ENCODE measurements at regions not wholly inside any gene's neighbourhood (a gene's known extent, or its start where the extent isn't known, plus 50 kb on each side); places are given as distances from the start of the nearest gene placed in this dataset.
A peak's percentile ranks its signal among the peaks of the same experiment; 100 is the strongest.
"Not testable (repeated sequence)": the region's sequence is repeated elsewhere in the genome, so short reads cannot be mapped to it uniquely, and the experiment has no call there.

DNA sequence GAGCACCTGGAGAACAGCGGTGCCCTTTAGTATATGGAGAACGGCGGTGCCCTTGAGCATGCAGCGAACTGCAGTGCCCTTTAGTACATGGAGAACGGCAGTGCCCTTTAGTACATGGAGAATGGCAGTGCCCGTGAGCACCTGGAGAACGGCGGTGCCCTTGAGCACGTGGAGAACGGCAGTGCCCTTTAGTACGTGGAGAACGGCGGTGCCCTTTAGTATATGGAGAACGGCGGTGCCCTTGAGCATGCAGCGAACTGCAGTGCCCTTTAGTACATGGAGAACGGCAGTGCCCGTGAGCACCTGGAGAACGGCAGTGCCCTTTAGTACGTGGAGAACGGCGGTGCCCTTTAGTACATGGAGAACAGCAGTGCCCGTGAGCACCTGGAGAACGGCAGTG lies 151.8 kb downstream of the DLL1 start:
- not testable (repeated sequence) for H3K27ac ChIP-seq; DNase-seq (ENCODE audit: low read depth, low spot score)

DNA sequence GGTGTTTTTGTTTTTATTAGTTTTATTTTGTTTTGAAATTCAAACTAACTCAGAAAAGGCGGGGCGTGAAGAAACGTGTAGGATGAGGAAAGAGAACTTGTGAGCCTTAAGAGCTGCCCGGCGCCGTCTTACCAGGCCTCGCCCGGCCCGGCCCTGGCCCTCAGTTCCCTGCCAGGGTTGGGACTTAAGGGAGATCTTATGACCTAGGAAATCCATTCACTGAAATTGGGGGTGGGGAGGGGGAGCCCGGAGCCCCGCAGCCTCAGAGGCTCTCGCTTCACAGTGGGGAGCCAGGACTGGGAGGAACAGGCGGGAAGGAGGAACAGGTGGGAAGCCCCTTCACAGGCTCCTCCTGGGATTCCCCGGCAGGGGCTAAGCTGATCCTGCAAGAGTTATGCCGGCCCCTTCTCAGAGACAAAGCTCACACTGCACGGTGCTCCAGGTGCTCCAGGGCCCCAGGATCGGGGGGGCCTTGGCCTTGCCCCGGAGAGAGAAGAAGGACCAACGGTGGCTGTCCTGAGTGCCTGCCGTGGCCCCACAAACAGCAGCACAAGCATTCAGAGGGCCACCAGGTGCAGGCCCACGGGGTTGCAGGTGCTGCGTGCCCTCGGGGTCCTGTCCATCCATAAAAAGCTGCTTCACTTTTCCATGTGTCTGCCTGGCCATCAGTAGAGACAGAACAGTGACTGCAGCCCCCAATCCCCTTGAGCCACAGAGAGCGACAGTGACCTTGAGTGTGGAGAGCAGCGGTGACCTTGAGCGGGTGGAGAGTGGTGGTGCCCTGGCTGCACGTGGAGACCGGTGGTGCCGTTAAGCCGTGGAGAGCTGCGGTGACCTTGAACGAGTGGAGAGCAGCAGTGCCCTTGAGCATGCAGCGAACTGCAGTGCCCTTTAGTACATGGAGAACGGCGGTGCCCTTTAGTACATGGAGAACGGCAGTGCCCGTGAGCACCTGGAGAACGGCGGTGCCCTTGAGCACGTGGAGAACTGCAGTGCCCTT lies 152.7 kb downstream of the DLL1 start:
- DNase-seq (ENCODE audit: low read depth, low spot score): no peak
- H3K27ac ChIP-seq: no peak overlapping the region

DNA sequence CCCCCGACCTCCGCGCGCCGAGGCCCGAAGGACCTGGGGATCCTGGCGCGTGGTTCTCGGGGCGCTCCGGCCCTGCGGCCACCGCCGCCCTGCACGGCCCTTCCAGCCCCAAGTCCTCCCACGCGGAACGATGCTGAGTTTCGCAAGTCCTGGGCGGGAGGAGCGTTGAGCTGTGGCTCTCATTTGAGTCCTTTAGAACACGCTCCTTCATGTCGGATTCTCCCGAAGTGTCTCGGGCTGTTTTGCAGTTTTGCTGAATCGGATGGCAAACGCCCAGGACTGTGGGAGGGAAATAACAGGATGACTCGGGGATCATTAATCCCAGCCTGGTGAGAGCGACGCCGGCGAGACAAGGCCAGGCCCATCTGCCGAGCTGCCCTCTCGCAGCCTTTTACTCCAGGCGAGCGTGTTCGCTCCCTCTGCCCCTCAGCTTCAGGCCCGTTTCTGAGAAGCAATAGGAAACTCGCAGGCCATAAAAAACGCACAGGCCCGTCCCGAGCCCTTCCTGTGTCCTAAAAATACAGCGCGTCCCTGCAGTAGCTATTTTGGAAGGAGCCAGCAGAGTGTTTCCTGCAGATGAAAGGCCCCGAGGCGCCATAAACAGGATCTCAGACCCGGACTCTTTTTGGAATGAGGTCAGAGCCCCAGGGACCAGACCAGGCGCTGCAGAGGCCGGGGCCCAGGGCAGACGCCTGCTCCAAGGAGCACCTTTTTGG lies 153.5 kb downstream of the DLL1 start:
- DNase-seq (ENCODE audit: low read depth, low spot score): no peak

GRCh38 chr6:170136541-170137175 lies 154.2 kb downstream of the DLL1 start:
- no peak overlapping the region for H3K27ac ChIP-seq
- DNase-seq (ENCODE audit: low read depth, low spot score): no peak

More for the DNA sequence above, 153.5 kb downstream of the DLL1 start:
- H3K27ac ChIP-seq: no peak overlapping the region

GRCh38 chr6:170135821-170136471 lies 154.9 kb downstream of the DLL1 start:
- no peak overlapping the region for H3K27ac ChIP-seq
- DNase-seq (ENCODE audit: low read depth, low spot score): no peak

DNA sequence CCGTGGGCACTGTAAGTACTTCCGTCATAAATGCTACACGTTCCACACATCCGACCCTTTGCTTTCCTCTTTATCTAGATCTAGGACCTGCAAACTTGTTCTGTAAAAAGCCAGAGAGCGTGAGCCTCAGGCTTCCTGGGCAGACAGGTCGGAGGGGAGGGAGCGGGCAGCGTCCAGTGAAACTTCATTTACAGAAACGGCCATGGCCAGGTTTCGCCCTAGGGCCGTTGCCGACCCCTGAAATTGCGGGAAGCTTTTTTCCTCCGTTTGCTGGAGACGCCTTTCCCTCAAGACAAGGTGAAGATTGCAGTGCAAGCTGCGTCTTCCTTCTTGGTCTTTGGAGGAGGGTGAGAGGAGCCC lies 155.4 kb downstream of the DLL1 start:
- H3K27ac ChIP-seq: no peak overlapping the region
- DNase-seq (ENCODE audit: low read depth, low spot score): no peak

DNA sequence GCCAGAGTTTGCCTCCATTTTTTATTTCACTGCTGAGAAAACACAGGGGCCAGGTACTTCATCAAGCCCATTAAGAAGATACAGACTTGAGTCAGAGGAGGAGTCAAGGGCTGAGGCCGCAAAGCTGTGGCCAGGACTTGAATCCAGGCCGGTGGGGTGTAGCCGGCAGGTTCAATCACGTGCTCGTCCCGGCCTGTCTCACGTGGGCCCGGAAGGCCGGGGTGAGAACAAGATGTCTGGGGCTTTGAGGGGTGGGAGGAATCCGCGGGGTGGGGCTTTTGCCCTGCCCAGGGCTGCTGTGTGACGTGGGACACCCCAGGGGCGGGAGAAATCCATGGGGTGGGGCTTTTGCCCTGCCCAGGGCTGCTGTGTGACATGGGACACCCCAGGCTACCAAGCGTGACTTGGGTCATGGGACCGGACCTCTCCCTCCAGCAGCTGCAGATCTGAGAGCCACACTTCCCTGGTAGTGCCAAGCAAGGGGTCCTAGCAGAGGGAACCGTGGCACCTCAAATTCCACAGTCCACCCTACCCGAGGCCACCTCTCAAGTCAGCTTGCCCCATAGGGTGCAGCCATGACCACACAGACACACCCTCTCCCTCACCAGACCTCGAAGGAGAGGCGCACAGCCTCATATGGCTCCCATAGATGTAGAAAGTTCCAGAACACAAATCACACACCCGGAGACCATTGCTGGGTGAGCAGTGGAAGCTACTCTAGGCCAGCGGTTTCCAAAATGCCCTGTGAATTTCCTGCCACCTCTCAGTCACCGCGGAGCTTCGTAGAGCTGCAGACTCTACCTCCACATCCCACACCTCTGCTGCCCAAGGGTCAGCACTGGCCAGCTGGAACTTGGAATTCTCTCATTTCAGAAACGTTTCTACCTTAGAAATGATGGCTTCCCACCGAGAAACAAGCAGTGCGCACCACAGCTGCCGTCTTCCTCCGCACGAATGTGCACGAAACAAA lies 156.1 kb downstream of the DLL1 start:
- DNase-seq (ENCODE audit: low read depth, low spot score): no peak
- no peak overlapping the region for H3K27ac ChIP-seq

DNA sequence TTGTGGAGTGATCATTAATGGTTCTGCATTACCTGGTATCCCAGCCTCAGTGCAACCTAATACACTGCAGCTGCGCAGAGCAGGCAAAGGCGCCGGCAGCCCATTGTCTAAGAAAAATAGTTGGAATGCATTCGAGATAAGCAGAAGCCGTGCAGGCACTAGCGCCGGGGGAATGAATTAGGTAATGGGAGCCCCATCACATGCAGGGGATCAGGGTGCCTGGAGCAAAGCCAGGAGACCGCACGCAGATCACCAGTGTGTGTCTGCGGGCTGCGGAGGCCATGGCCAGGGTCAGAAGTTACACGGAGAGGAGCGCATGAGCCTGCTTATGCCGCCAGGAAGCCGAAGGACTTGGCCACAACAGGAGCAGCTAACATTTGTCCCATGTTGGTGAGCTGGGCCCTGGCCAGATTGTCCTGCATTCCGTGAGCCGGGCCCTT lies 156.8 kb downstream of the DLL1 start:
- no peak overlapping the region for H3K27ac ChIP-seq
- DNase-seq (ENCODE audit: low read depth, low spot score): no peak

GRCh38 chr6:170132561-170132991 lies 158.3 kb downstream of the DLL1 start:
- no peak overlapping the region for H3K27ac ChIP-seq
- DNase-seq (ENCODE audit: low read depth, low spot score): no peak

- H3K27ac ChIP-seq: no peak overlapping the region
- no peak for DNase-seq (ENCODE audit: low read depth, low spot score)
Observed at GRCh38 chr6:170132011-170132521, 158.8 kb downstream of the DLL1 start.

DNA sequence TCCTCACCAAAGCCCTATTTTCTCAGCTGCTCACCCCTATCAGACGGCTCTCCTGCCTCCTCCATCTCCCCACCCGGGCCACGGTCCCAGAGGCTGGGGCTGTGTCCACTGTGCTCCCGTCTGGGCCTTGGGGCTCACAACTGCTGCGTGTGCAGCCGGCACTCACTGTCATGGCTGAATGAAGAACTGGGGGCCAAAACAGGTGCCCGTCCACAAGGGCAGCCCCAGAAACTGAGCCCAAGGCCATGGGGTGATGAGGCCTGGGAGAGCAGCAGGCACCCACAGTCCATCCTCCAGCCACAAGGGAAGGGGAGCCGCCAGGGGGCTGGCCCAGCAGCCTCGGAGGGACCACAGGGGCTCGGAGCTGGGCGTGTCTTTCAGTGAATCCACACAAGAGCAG lies 159.5 kb downstream of the DLL1 start:
- no peak for DNase-seq (ENCODE audit: low read depth, low spot score)
- no peak overlapping the region for H3K27ac ChIP-seq

DNA sequence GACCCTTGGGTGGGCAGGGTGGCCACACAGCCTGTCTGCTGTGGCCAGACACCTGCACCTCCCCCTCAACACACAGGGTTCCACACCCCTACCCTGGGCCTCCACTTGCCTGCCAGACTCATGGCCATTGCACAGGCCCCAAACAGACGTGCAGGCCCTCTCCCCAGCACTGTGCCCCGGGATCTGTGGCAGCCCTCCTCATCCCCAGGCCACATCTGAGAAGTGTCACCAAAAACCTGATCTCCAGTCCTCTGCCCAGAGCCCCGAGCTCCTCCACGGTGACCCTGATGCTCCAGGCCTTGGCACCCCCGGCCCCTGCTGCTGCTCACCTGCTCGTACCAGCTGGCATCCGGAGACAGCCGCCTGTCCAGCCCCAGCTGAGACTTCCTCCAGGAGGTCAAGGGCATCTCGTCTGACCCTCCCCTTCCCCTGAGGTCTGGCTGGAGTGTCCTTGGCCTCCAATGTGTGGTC lies 160.1 kb downstream of the DLL1 start:
- no peak for DNase-seq (ENCODE audit: low read depth, low spot score)
- H3K27ac ChIP-seq: no peak overlapping the region

- no peak for DNase-seq (ENCODE audit: low read depth, low spot score)
- no peak overlapping the region for H3K27ac ChIP-seq
Observed at GRCh38 chr6:170130201-170130621, 160.7 kb downstream of the DLL1 start.

GRCh38 chr6:170129691-170130171 lies 161.1 kb downstream of the DLL1 start:
- peak; percentile 33 for DNase-seq (ENCODE audit: low read depth, low spot score)
- no peak overlapping the region for H3K27ac ChIP-seq

DNA sequence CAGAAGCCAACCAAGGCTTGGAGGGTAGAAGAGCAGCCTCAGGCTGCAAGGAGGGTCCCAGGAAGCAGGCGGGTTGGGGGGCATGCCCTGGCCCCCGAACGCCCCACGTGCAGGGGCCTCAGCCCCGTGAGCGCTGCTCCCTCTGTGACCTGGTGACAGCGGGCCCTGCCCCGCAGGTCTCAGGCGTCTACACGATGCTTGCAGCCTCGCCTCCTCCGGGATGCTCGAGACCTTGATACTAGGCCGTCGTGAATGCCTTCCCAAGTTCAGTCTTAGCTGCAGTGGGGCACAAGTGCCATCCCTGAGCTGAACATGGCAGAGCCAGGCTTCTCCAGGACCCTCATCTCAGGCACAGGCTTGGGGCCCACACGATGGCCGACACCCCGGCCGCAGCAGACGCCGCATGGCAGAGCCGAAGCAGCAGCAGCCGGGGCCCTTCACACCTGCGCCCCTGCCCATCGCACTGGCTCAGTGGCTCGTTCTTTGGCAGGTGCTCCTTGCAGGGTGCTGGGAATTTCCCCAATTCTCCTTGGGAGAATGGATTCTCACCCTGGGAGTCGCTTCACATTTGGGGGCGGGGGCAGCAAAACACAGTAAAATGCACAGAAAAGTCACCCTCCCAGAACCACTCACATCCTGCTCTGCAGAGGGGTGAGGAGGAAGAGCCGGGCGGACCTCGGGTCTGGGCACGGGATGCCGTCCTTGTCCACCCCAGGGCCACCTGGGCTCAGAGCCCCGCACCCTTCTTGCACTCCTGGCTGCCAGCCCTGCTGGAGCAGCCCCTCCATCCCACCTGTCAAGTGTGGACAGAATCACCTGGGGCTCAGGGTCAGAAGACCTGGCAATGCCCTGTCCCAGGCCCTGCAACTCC lies 161.8 kb downstream of the DLL1 start:
- DNase-seq (ENCODE audit: low read depth, low spot score): no peak
- H3K27ac ChIP-seq: no peak overlapping the region

DNA sequence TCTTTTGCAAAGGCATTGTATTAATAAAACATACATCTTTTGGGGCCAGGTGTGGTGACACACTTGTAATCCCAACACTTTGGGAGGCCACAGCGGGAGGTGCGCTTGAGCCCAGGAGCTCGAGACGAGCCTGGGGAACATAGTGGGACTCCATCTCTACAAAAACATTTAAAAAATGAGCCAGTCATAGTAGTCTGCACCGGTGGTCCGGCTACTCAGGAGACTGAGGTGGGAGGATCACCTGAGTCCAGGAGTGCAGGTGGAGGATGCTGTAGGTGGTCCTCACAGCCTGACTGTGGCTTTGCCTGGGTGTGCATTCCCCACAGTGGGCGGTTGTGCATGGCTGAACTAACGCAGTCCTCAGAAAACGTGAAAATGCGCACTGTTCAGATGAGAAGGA lies 162.5 kb downstream of the DLL1 start:
- DNase-seq (ENCODE audit: low read depth, low spot score): no peak
- no peak overlapping the region for H3K27ac ChIP-seq

GRCh38 chr6:170127151-170127550 lies 163.7 kb downstream of the DLL1 start:
- no peak overlapping the region for H3K27ac ChIP-seq
- DNase-seq (ENCODE audit: low read depth, low spot score): no peak
